C4-2B (cell line): ENCODE measurements at regions not wholly inside any gene's neighbourhood (a gene's known extent, or its start where the extent isn't known, plus 50 kb on each side); places are given as distances from the start of the nearest gene placed in this dataset.

Experiments
- ZFX ChIP-seq: fragments of 450-650 bp; IDR thresholded peaks from 2 replicates; pipeline ENCODE4 v1.6.1; 2017
- TF ChIP-seq, protein P1 (sequence below): fragments of 450-650 bp; conservative IDR thresholded peaks from 2 replicates; pipeline ENCODE4 v1.5.1; 2017; ENCODE audit warnings: mild to moderate bottlenecking

- TF ChIP-seq, protein P1, sequence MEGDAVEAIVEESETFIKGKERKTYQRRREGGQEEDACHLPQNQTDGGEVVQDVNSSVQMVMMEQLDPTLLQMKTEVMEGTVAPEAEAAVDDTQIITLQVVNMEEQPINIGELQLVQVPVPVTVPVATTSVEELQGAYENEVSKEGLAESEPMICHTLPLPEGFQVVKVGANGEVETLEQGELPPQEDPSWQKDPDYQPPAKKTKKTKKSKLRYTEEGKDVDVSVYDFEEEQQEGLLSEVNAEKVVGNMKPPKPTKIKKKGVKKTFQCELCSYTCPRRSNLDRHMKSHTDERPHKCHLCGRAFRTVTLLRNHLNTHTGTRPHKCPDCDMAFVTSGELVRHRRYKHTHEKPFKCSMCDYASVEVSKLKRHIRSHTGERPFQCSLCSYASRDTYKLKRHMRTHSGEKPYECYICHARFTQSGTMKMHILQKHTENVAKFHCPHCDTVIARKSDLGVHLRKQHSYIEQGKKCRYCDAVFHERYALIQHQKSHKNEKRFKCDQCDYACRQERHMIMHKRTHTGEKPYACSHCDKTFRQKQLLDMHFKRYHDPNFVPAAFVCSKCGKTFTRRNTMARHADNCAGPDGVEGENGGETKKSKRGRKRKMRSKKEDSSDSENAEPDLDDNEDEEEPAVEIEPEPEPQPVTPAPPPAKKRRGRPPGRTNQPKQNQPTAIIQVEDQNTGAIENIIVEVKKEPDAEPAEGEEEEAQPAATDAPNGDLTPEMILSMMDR, result no peak
- TF ChIP-seq ZFX, result no peak
These were observed 282.5 kb upstream of the SALL1 start for GRCh38 chr16:51433599-51433998.
